Thyroid gland (tissue), 4 donors: ENCODE measurements at regions not wholly inside any gene's neighbourhood (a gene's known extent, or its start where the extent isn't known, plus 50 kb on each side); places are given as distances from the start of the nearest gene placed in this dataset.

Source experiments
- CTCF ChIP-seq, 6 experiments: fragments of 200-600 bp in 3 of 6; fragments of 450-650 bp in 3 of 6; sonication (generic) in 3 of 6; IDR thresholded peaks; one replicate each; pipeline ENCODE4 v1.5.1; 2016 to 2019; ENCODE audit warnings: antibody characterized with exemption in 6 of 6, mild to moderate bottlenecking in 2 of 6, inconsistent platforms in 1 of 6, moderate library complexity in 1 of 6
- POLR2A ChIP-seq, 2 donors: fragments of 450-650 bp; IDR thresholded peaks; one replicate each; pipeline ENCODE4 v1.6.1; 2017; ENCODE audit warnings: antibody characterized with exemption in 2 of 2, mild to moderate bottlenecking in 2 of 2, moderate library complexity in 1 of 2

- TF ChIP-seq CTCF (IDR thresholded peaks at IDR 0.05): no peak
- no peak for TF ChIP-seq POLR2A (IDR thresholded peaks at IDR 0.05)
Observed at GRCh38 chr1:234908571-234908970, 220.1 kb downstream of the TOMM20 start.
